ENCODE measurements at regions not wholly inside any gene's neighbourhood (a gene's known extent, or its start where the extent isn't known, plus 50 kb on each side); places are given as distances from the start of the nearest gene placed in this dataset.

- Mint-ChIP-seq H3K4me3 (ENCODE audit: low read depth) (no peak overlapping the region), H3K27me3 (no peaks in the 10 kb centered on the region), H3K36me3 (ENCODE audit: insufficient read depth) (no peaks in the 10 kb centered on the region), H3K4me1 (ENCODE audit: low read depth) (peaks cover 10% of the 10 kb centered on the region), H3K9me3 (ENCODE audit: low read depth) (no peaks in the 10 kb centered on the region), H3K27ac (no peak overlapping the region)
- no peak for DNase-seq (ENCODE audit: low spot score, unreplicated experiment)
- TF ChIP-seq, protein P1, sequence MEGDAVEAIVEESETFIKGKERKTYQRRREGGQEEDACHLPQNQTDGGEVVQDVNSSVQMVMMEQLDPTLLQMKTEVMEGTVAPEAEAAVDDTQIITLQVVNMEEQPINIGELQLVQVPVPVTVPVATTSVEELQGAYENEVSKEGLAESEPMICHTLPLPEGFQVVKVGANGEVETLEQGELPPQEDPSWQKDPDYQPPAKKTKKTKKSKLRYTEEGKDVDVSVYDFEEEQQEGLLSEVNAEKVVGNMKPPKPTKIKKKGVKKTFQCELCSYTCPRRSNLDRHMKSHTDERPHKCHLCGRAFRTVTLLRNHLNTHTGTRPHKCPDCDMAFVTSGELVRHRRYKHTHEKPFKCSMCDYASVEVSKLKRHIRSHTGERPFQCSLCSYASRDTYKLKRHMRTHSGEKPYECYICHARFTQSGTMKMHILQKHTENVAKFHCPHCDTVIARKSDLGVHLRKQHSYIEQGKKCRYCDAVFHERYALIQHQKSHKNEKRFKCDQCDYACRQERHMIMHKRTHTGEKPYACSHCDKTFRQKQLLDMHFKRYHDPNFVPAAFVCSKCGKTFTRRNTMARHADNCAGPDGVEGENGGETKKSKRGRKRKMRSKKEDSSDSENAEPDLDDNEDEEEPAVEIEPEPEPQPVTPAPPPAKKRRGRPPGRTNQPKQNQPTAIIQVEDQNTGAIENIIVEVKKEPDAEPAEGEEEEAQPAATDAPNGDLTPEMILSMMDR (IDR thresholded peaks at IDR 0.05; ENCODE audit: unreplicated experiment) = no peak
Observed at GRCh38 chr10:90417476-90418210, 440.2 kb downstream of the HTR7 start.

DNA sequence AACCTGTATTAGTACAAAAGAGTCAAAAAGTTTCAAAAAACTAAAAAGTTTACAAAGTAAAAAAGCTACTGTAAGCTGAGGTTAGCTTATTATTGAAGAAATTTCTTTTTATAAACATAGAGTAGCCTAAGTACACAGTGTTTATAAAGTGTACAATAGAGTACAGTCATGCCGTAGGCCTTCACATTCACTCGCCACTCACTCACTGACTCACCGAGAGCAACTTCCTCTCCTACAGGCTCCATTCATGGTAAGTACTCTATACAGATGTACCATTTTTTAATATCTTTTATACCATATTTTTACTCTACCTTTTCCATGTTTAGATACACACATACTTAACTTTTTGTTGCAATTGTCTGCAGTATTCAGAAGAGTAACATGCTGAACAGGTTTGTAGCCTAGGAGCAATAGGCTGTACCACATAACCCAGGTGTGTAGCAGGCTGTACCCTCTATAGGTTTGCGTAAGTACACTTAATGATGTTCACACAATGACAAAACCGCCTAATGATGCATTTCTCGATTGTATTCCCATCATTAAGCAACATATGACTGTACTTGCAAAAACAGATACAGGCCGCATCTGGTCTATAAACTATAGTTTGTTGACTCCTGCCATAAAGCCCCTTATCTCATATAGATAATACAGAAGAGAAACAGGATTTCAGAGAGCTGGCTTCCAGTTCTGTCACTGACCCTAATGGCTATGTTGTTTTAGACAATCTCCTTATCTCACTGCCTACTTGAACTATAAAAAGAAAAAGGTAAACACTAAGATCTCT lies 438.8 kb downstream of the HTR7 start:
- Mint-ChIP-seq H3K36me3 (ENCODE audit: insufficient read depth) (no peaks in the 10 kb centered on the region), H3K4me1 (ENCODE audit: low read depth) (peaks cover 10% of the 10 kb centered on the region), H3K27me3 (no peaks in the 10 kb centered on the region), H3K9me3 (ENCODE audit: low read depth) (peaks cover 7% of the 10 kb centered on the region), H3K27ac (no peak overlapping the region), H3K4me3 (ENCODE audit: low read depth) (no peak overlapping the region)
- TF ChIP-seq, protein P1 (IDR thresholded peaks at IDR 0.05; ENCODE audit: unreplicated experiment) = no peak
- DNase-seq (ENCODE audit: low spot score, unreplicated experiment) = no peak

DNA sequence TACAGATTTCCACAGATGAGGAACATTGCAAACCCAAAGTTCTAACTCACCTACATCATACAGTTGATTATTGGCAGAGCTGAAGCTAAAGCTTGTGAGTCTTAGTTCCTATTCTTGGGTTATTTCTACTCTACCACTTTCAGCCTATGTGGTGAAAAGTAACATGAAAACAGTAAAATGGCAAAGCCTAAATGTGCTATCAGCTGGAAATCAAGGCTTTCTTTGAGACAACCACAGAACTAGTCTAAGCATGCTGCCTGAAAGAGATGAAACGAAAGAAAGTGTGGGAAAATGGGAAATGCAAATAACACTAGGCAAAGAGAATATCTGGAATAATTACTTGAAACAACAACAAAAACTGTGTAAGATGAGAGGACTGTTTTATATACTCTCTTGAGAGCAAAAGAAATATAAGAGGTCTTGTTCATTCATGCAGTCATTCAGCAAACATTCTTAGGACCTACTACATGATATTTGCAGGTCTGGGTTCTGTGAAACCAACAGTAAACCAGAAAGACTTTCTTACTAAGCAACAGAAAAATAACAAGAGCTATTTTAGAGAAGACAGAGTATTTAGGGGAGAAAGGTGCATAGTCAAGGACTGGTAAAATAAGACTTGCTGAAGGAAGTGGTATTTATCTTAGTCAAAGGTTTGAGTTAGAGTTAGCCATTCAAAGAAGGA lies 437.1 kb downstream of the HTR7 start:
- peaks cover 7% of the 10 kb centered on the region for H3K9me3 Mint-ChIP-seq (ENCODE audit: low read depth)
- H3K36me3 Mint-ChIP-seq (ENCODE audit: insufficient read depth) = no peaks in the 10 kb centered on the region

DNA sequence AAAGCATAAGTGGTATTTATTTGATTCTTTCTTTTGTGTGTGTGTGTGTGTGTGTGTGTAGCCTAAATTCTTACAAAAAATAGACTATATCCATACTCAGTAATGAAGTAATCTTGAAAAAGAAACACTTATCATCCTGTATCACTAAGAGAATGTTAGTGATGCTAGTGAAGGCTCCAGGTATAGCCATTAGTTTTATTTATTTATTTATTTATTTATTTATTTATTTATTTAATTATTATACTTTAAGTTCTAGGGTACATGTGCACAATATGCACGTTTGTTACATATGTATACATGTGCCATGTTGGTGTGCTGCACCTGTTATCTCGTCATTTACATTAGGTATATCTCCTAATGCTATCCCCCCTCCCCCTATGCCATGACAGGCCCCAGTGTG lies 436.0 kb downstream of the HTR7 start:
- H3K36me3 Mint-ChIP-seq (ENCODE audit: insufficient read depth) = no peaks in the 10 kb centered on the region
- TF ChIP-seq, protein P1 (IDR thresholded peaks at IDR 0.05; ENCODE audit: unreplicated experiment) = no peak
- H3K27me3 Mint-ChIP-seq = no peaks in the 10 kb centered on the region
- H3K27ac Mint-ChIP-seq = no peak overlapping the region
- peaks cover 12% of the 10 kb centered on the region for H3K9me3 Mint-ChIP-seq (ENCODE audit: low read depth)
- DNase-seq (ENCODE audit: low spot score, unreplicated experiment) = no peak
- H3K4me3 Mint-ChIP-seq (ENCODE audit: low read depth) = no peak overlapping the region
- peaks cover 10% of the 10 kb centered on the region for H3K4me1 Mint-ChIP-seq (ENCODE audit: low read depth)

More for the DNA sequence above, 437.1 kb downstream of the HTR7 start:
- Mint-ChIP-seq H3K4me3 (ENCODE audit: low read depth) (no peak overlapping the region), H3K27ac (no peak overlapping the region), H3K4me1 (ENCODE audit: low read depth) (peaks cover 10% of the 10 kb centered on the region), H3K27me3 (no peaks in the 10 kb centered on the region)
- no peak for DNase-seq (ENCODE audit: low spot score, unreplicated experiment)
- TF ChIP-seq, protein P1 (IDR thresholded peaks at IDR 0.05; ENCODE audit: unreplicated experiment) = no peak

DNA sequence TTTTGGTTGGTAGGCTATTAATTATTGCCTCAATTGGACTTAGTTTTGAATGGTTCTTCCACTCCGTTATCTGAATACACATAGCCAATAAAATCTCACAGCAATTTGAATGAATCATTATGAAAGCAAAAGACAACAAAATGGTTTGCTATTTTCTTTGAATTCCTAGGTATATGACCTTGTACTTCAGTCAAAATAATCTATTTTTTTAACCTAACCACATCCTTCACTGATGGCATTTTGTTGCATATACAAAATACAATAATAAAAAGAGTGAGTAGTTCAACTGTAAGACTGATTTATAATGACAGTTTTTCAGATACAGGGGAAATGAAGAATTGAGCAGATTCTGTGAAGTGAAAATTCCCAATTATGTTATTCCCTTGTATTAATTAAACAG lies 433.1 kb downstream of the HTR7 start:
- H3K4me3 Mint-ChIP-seq (ENCODE audit: low read depth) = no peak overlapping the region
- H3K27me3 Mint-ChIP-seq = no peaks in the 10 kb centered on the region
- no peaks in the 10 kb centered on the region for H3K36me3 Mint-ChIP-seq (ENCODE audit: insufficient read depth)
- peaks cover 12% of the 10 kb centered on the region for H3K9me3 Mint-ChIP-seq (ENCODE audit: low read depth)
- H3K27ac Mint-ChIP-seq = no peak overlapping the region
- TF ChIP-seq, protein P1 (IDR thresholded peaks at IDR 0.05; ENCODE audit: unreplicated experiment) = no peak
- no peaks in the 10 kb centered on the region for H3K4me1 Mint-ChIP-seq (ENCODE audit: low read depth)
- no peak for DNase-seq (ENCODE audit: low spot score, unreplicated experiment)
